HCT116 (cell line): ENCODE measurements at regions not wholly inside any gene's neighbourhood (a gene's known extent, or its start where the extent isn't known, plus 50 kb on each side); places are given as distances from the start of the nearest gene placed in this dataset.

Experiments
- POLR2A ChIP-seq: IDR thresholded peaks from 2 replicates; pipeline ENCODE4 v1.7.0; 2011; ENCODE audit warnings: borderline replicate concordance; ENCODE audit not compliant: insufficient read depth, insufficient read length; ENCODE audit errors: extremely low read depth
- POLR2AphosphoS5 ChIP-seq: IDR thresholded peaks from 2 replicates; pipeline ENCODE4 v1.6.1; 2011; ENCODE audit warnings: mild to moderate bottlenecking, low read depth, low read length, moderate library complexity
- RAD21 ChIP-seq: IDR thresholded peaks from 2 replicates; pipeline ENCODE4 v1.6.1; 2012; ENCODE audit warnings: low read depth, mild to moderate bottlenecking
- YY1 ChIP-seq: IDR thresholded peaks from 2 replicates; pipeline ENCODE4 v1.6.1; 2011; ENCODE audit warnings: low read length, low read depth, moderate library complexity, mild to moderate bottlenecking; ENCODE audit not compliant: insufficient replicate concordance; ENCODE audit errors: extremely low read depth
- TF ChIP-seq, protein P1 (sequence below): IDR thresholded peaks from 2 replicates; pipeline ENCODE4 v1.6.1; 2012; ENCODE audit warnings: low read depth
- TF ChIP-seq, protein P2 (sequence below), 3 experiments: fragments of 200-600 bp in 1 of 3; sonication (generic) in 1 of 3; IDR thresholded peaks in 2 of 3; conservative IDR thresholded peaks in 1 of 3; 2 replicates each; pipeline ENCODE4 v1.5.1; 2012 to 2017; ENCODE audit warnings: low read depth in 2 of 3, low read length in 2 of 3, antibody characterized with exemption in 1 of 3, borderline replicate concordance in 1 of 3, control low read depth in 1 of 3, mild to moderate bottlenecking in 1 of 3, mixed read lengths in 1 of 3, mixed run types in 1 of 3, moderate library complexity in 1 of 3; ENCODE audit not compliant: insufficient read depth in 1 of 3
- TF ChIP-seq, protein P3 (sequence below): IDR thresholded peaks from 2 replicates; pipeline ENCODE4 v1.6.1; 2012

DNA sequence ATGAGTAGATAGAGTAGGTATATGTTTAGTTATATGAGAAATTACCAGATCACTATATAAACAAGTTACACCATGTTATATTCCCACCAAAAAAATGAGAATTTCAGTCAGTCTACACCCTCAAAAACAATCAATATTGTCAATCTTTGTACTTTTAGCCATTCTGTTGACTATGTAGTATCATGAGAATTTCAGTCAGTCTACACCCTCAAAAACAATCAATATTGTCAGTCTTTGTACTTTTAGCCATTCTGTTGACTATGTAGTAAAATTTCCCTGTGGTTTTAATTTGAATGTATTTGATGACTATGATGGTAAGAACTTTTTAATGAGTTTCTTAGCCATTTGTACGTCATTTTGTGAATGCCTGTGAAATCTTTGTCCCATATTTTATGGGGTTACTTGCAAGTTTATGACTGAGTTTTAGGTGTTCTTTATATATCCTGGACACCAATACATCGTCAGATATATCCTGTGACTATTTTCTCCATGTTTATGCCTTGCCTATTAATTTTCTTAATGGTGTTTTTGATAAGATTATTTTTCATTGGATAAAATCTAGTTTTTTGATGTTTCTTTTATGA, 528.4 kb upstream of the SPHKAP start:
- TF ChIP-seq, protein P1, sequence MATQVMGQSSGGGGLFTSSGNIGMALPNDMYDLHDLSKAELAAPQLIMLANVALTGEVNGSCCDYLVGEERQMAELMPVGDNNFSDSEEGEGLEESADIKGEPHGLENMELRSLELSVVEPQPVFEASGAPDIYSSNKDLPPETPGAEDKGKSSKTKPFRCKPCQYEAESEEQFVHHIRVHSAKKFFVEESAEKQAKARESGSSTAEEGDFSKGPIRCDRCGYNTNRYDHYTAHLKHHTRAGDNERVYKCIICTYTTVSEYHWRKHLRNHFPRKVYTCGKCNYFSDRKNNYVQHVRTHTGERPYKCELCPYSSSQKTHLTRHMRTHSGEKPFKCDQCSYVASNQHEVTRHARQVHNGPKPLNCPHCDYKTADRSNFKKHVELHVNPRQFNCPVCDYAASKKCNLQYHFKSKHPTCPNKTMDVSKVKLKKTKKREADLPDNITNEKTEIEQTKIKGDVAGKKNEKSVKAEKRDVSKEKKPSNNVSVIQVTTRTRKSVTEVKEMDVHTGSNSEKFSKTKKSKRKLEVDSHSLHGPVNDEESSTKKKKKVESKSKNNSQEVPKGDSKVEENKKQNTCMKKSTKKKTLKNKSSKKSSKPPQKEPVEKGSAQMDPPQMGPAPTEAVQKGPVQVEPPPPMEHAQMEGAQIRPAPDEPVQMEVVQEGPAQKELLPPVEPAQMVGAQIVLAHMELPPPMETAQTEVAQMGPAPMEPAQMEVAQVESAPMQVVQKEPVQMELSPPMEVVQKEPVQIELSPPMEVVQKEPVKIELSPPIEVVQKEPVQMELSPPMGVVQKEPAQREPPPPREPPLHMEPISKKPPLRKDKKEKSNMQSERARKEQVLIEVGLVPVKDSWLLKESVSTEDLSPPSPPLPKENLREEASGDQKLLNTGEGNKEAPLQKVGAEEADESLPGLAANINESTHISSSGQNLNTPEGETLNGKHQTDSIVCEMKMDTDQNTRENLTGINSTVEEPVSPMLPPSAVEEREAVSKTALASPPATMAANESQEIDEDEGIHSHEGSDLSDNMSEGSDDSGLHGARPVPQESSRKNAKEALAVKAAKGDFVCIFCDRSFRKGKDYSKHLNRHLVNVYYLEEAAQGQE = no peak
- no peak for TF ChIP-seq POLR2A
- TF ChIP-seq, protein P2, sequence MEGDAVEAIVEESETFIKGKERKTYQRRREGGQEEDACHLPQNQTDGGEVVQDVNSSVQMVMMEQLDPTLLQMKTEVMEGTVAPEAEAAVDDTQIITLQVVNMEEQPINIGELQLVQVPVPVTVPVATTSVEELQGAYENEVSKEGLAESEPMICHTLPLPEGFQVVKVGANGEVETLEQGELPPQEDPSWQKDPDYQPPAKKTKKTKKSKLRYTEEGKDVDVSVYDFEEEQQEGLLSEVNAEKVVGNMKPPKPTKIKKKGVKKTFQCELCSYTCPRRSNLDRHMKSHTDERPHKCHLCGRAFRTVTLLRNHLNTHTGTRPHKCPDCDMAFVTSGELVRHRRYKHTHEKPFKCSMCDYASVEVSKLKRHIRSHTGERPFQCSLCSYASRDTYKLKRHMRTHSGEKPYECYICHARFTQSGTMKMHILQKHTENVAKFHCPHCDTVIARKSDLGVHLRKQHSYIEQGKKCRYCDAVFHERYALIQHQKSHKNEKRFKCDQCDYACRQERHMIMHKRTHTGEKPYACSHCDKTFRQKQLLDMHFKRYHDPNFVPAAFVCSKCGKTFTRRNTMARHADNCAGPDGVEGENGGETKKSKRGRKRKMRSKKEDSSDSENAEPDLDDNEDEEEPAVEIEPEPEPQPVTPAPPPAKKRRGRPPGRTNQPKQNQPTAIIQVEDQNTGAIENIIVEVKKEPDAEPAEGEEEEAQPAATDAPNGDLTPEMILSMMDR (IDR thresholded peaks at IDR 0.05 in 2 of 3, conservative IDR thresholded peaks at IDR 0.05 in 1 of 3; ENCODE audit: borderline replicate concordance in 1 of 3, insufficient read depth in 1 of 3, low read depth in 2 of 3, low read length in 2 of 3) = no peak
- TF ChIP-seq, protein P3, sequence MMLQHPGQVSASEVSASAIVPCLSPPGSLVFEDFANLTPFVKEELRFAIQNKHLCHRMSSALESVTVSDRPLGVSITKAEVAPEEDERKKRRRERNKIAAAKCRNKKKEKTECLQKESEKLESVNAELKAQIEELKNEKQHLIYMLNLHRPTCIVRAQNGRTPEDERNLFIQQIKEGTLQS = no peak
- no peak for TF ChIP-seq POLR2AphosphoS5
- TF ChIP-seq YY1 = no peak
- TF ChIP-seq RAD21 = no peak
